ENCODE measurements at regions not wholly inside any gene's neighbourhood (a gene's known extent, or its start where the extent isn't known, plus 50 kb on each side); places are given as distances from the start of the nearest gene placed in this dataset.
"Not testable (repeated sequence)": the region's sequence is repeated elsewhere in the genome, so short reads cannot be mapped to it uniquely, and the experiment has no call there.

DNA sequence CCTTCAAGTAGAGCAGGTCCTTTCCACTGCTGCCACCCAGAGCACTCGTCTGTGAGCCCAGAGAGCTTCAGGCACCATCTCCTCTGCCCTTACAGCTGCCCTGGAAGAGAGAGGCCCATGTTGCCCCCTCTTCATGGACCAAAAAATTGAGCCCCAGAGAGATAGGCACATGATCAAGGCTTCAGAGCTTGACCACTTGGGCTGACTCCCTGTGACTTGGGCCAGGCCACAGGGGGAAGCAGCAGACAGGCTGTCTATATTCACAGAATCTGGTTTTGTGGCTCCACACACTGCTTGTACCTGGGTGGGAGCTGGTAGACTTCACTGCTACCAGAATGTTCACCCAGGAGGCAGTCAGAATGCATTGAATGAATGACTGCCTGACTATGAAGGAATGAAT lies 58.2 kb downstream of the SMIM38 start:
- DNase-seq = no peak
- H3K4me1 Mint-ChIP-seq = peaks cover 9% of the 10 kb centered on the region
- no peak overlapping the region for H3K27ac Mint-ChIP-seq
- H3K27me3 Mint-ChIP-seq = peaks cover 39% of the 10 kb centered on the region
- H3K9me3 ChIP-seq (ENCODE audit: control insufficient read depth, low read length, poor library complexity, severe bottlenecking) = no peaks in the 10 kb centered on the region
- no peak for ATAC-seq
- H3K4me3 Mint-ChIP-seq = no peak overlapping the region
- H3K36me3 Mint-ChIP-seq (ENCODE audit: low read depth) = no peaks in the 10 kb centered on the region

DNA sequence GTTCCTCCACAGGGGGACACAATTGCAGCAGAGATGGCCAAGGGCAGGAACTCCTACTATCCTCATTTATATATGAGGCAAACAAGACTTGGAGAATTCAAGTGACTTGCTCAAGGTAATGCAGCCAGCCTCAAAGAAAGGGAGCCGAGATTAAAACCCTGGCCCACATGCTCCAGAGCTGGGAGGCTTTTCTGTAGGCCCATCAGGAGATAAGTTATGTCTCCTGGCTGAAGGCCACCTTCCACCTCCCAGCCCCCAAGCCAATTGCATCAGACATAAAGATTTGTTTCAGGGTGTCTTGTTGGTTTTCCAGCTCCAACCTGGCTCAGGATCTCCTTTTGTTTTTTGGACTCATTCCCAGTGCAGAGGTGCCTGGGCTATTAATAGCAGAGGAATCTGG lies 59.5 kb downstream of the SMIM38 start:
- ATAC-seq (no peak), DNase-seq (no peak)
- H3K36me3 Mint-ChIP-seq (ENCODE audit: low read depth) = no peaks in the 10 kb centered on the region
- peaks cover 8% of the 10 kb centered on the region for H3K4me1 Mint-ChIP-seq
- H3K27me3 Mint-ChIP-seq = peaks cover 36% of the 10 kb centered on the region
- no peak overlapping the region for H3K27ac Mint-ChIP-seq
- no peaks in the 10 kb centered on the region for H3K9me3 ChIP-seq (ENCODE audit: control insufficient read depth, low read length, poor library complexity, severe bottlenecking)
- no peak overlapping the region for H3K4me3 Mint-ChIP-seq

DNA sequence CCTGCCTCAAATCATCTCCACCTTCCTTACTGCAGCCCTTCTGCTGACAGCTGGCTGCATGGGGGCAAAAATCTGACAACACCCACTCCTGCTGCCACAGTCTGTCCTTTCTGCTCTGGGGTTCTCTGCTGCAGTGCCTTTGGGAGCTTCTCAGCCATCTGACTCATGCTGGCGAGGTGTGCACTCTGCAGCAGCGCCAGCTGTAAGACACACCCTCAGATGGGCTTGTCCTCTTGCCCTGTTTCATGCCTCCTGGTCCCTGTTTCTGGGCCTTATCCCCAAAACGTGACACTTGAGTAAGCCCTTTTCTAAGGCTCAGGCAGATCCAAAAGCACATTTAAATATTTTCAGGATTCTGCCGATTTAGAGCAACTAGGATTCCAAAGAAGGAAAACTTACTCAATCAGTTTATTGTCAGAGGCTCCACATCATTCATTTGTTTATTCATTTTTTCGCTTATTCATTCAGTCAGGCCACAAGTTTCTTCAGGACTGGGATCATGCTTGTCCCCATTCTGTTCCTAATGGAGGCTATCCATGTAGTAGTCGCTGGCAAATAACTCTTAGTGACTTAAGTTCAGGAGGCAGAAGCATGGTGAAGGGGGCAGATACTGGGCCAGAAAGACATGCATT lies 60.2 kb downstream of the SMIM38 start:
- Mint-ChIP-seq H3K4me1 (peaks cover 8% of the 10 kb centered on the region), H3K27ac (no peak overlapping the region), H3K27me3 (peaks cover 32% of the 10 kb centered on the region), H3K4me3 (no peak overlapping the region), H3K36me3 (ENCODE audit: low read depth) (no peaks in the 10 kb centered on the region)
- H3K9me3 ChIP-seq (ENCODE audit: control insufficient read depth, low read length, poor library complexity, severe bottlenecking) = no peaks in the 10 kb centered on the region
- no peak for ATAC-seq
- DNase-seq = no peak

DNA sequence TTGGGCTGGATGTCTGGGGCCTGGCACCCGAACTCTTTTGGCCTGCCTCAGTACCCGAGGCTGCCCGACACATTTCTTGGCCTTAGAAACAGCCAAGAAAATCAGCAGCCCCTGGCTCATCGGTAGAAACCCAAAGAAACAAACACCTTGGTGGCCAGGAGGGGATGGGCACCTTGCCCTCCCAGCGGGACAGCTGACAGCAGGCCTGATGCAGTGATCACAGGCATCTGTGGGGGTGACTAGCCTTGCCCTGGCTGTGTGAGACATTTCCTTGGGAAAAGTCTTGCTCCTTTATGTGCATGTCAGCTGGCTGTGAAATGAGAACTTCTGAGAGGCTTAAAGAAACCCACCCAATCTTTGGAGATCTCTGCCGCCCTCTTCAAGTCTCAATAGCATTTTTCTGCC lies 60.9 kb downstream of the SMIM38 start:
- H3K27ac Mint-ChIP-seq = no peak overlapping the region
- no peak overlapping the region for H3K4me3 Mint-ChIP-seq
- H3K9me3 ChIP-seq (ENCODE audit: control insufficient read depth, low read length, poor library complexity, severe bottlenecking) = no peaks in the 10 kb centered on the region
- H3K4me1 Mint-ChIP-seq = peaks cover 8% of the 10 kb centered on the region
- DNase-seq = no peak
- peaks cover 26% of the 10 kb centered on the region for H3K27me3 Mint-ChIP-seq
- H3K36me3 Mint-ChIP-seq (ENCODE audit: low read depth) = no peaks in the 10 kb centered on the region
- no peak for ATAC-seq

DNA sequence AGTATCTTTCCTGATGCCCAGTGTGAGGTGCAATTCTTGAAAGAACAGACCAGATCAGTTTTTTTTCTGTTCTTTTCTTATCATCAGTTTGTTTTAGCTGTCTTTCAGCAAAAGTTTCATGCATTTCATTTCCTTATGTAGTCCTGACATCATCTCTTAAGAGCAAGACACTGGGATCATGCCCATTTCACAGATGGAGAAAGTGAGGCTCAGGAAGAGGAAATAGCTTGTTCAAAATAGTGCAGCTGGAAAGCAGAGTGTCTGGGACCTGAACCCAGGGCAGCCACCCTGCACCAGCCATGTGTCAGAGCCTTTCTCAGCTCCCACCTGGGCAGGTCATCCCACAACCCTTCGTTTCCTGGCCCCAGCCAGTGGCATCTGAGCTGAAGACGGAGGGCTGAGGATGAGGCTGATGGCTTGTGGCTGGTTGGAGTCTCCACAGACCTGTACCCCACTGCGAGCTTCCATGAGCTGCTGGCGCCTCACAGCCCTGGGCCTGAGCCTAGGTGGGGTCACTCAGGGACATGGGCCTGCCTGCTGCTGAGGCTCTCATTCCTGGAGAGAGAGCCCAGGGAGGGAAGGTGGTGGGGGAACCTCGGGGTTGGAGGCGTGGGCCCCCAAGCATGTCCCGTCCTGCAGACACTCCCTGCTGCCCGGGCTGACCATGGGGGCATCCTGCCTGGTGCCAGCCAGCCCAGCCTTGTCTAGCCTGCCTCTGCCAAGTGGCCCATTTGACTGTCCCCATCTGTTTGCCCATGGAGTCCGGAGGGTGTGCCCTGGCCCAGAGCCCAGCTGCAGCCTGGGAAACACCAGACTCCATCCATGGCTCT lies 61.8 kb downstream of the SMIM38 start:
- Mint-ChIP-seq H3K4me3 (no peak overlapping the region), H3K27me3 (peaks cover 19% of the 10 kb centered on the region), H3K4me1 (peaks cover 7% of the 10 kb centered on the region), H3K27ac (no peak overlapping the region), H3K36me3 (ENCODE audit: low read depth) (no peaks in the 10 kb centered on the region)
- DNase-seq (no peak), ATAC-seq (no peak)
- no peaks in the 10 kb centered on the region for H3K9me3 ChIP-seq (ENCODE audit: control insufficient read depth, low read length, poor library complexity, severe bottlenecking)

DNA sequence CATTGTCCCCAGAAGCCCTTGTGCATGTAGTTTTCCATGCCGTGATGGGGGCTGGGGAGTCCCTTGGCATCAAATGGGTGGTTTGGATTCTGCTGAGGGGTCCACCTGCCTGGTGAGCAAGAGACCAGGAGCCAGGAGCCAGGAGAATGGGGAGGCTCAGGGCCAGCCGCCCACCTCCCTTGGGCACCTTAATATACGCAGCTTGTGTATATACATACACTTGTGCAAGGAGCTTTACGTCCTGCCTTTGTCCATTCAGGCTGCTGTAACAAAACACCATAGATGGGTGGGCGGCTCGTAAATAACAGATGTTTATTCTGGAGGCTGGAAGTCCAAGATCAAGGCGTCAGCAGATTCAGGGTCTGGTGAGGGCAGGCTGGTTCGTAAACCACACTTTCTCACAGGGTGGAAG lies 62.5 kb downstream of the SMIM38 start:
- Mint-ChIP-seq H3K4me3 (no peak overlapping the region), H3K4me1 (peaks cover 2% of the 10 kb centered on the region), H3K27me3 (peaks cover 17% of the 10 kb centered on the region), H3K36me3 (ENCODE audit: low read depth) (no peaks in the 10 kb centered on the region), H3K27ac (no peak overlapping the region)
- DNase-seq (no peak), ATAC-seq (no peak)
- no peaks in the 10 kb centered on the region for H3K9me3 ChIP-seq (ENCODE audit: control insufficient read depth, low read length, poor library complexity, severe bottlenecking)

DNA sequence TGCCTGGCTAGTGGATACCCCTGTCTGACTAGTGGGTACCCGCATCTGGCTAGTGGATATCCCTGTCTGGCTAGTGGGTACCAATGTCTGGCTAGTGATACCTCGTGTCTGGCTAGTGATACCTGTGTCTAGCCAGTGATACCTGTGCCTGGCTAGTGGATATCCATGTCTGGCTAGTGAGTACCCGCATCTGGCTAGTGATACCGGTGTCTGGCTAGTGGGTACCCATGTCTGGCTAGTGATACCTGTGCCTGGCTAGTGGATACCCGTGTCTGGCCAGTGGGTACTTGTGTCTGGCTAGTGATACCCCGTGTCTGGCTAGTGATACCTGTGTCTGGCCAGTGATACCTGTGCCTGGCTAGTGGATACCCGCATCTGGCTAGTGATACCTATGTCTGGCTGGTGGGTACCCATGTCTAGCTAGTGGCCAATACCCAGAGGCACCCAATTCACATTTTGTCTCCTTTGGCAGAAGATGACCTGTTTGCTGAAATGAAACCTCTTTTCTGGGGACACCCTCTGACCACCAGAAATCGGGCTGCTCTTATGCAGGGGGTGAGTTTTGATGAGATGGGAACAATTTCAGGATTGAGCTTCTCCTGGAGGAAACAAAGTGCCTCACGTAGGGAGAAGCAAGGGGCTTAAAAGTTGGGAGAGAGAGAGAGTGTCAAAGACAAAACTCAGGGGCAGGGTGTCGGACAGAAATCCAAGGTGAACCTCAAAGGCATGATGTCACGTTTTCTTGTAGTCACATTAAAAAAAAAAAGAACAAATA lies 63.4 kb downstream of the SMIM38 start:
- Mint-ChIP-seq H3K27ac (no peak overlapping the region), H3K36me3 (ENCODE audit: low read depth) (no peaks in the 10 kb centered on the region)
- no peak for ATAC-seq

DNA sequence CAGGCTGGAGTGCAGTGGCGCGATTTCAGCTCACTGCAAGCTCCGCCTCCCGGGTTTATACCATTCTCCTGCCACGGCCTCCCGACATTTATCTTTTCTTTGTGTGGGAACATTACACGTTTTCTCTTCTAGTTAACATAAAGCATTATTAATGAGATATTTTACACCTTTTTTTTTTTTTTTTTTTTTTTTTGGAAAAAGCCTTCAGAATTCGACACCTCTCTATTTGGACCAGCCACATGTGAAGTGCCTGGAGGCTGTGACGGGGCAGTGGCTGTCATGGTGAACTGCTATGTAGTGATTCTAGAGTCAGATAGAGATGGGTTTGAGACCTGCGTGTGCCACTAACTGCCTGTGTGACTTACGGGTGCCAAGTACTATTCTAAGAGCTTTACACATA lies 64.3 kb downstream of the SMIM38 start:
- Mint-ChIP-seq H3K27ac (no peak overlapping the region), H3K27me3 (peaks cover 18% of the 10 kb centered on the region), H3K36me3 (ENCODE audit: low read depth) (no peaks in the 10 kb centered on the region), H3K4me3 (no peak overlapping the region), H3K4me1 (peaks cover under 1% of the 10 kb centered on the region)
- ATAC-seq (no peak), DNase-seq (no peak)
- no peaks in the 10 kb centered on the region for H3K9me3 ChIP-seq (ENCODE audit: control insufficient read depth, low read length, poor library complexity, severe bottlenecking)

More for the DNA sequence above, 63.4 kb downstream of the SMIM38 start:
- DNase-seq = no peak
- H3K27me3 Mint-ChIP-seq = peaks cover 15% of the 10 kb centered on the region
- no peaks in the 10 kb centered on the region for H3K4me1 Mint-ChIP-seq
- H3K4me3 Mint-ChIP-seq = no peak overlapping the region
- no peaks in the 10 kb centered on the region for H3K9me3 ChIP-seq (ENCODE audit: control insufficient read depth, low read length, poor library complexity, severe bottlenecking)

DNA sequence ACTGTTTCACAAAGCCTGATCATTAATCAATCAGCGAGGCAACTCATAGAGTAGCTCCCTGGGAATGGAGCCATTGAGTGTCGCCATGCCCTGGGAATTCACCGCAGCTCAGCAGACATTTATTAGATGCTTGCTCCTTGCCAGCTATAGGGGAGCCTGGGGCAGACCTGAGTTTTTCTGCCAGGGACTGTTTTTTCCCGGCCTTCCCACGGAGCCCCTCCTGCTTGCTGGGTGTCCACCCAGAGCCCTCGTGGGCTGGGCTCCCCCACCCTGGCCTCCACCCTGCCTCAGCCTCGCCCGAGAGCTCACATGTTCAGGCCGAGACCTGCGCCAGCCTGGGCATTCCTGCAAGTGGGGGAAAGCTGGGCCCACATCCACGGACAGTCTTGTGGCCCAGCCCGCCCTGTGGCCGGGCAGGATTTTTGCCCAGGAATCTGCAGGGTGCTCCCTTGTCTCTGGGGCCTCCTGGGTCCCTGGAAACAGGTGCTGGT lies 64.9 kb downstream of the SMIM38 start:
- H3K9me3 ChIP-seq (ENCODE audit: control insufficient read depth, low read length, poor library complexity, severe bottlenecking) = no peaks in the 10 kb centered on the region
- Mint-ChIP-seq H3K4me3 (no peak overlapping the region), H3K36me3 (ENCODE audit: low read depth) (no peaks in the 10 kb centered on the region), H3K27me3 (peaks cover 23% of the 10 kb centered on the region), H3K4me1 (peaks cover 2% of the 10 kb centered on the region), H3K27ac (no peak overlapping the region)
- DNase-seq (no peak), ATAC-seq (no peak)

DNA sequence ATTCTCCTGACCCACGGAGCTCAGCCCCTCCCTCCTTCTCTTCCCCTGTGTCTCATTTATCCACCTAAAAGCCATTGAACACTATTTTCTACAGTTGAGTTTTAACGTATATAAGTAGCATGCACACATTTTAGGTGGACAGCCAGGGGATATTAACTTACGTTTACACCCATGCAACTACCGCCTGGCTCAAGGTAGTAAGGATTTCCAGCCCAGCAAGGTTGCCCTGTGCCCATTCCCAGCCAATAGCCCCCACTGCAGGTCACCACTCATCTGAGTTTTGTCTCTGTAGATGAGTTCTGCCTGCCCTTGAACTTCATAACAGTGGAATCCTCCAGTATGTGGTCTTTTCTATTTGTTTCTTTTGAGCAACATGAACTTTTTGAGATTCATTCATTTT lies 65.4 kb downstream of the SMIM38 start:
- peaks cover 2% of the 10 kb centered on the region for H3K4me1 Mint-ChIP-seq
- DNase-seq = no peak

DNA sequence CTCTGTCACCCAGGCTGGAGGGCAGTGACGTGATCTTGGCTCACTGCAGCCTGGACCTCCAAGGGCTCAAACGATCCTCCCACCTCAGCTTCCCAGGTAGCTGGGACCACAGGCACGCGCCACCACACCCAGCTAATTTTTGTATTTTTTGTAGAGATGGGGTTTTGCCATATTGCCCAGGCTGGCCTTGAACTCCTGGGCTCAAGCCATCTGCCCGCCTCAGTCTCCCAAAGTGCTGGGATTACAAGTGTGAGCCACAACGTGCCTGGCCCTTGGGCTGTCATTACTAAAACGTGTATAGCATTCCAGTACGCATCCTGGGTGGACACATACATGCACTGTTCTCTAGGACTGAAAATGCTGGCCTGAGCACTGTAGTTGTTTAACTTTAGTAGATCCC lies 65.9 kb downstream of the SMIM38 start:
- H3K36me3 Mint-ChIP-seq (ENCODE audit: low read depth); H3K4me1 Mint-ChIP-seq; ATAC-seq; H3K9me3 ChIP-seq (ENCODE audit: control insufficient read depth, low read length, poor library complexity, severe bottlenecking); H3K27ac Mint-ChIP-seq; H3K4me3 Mint-ChIP-seq; DNase-seq: not testable (repeated sequence)
- peaks cover 23% of the 10 kb centered on the region for H3K27me3 Mint-ChIP-seq

More for the DNA sequence above, 65.4 kb downstream of the SMIM38 start:
- no peaks in the 10 kb centered on the region for H3K9me3 ChIP-seq (ENCODE audit: control insufficient read depth, low read length, poor library complexity, severe bottlenecking)
- Mint-ChIP-seq H3K4me3 (no peak overlapping the region), H3K27me3 (peaks cover 23% of the 10 kb centered on the region), H3K27ac (no peak overlapping the region), H3K36me3 (ENCODE audit: low read depth) (peaks cover under 1% of the 10 kb centered on the region)
- ATAC-seq = no peak

DNA sequence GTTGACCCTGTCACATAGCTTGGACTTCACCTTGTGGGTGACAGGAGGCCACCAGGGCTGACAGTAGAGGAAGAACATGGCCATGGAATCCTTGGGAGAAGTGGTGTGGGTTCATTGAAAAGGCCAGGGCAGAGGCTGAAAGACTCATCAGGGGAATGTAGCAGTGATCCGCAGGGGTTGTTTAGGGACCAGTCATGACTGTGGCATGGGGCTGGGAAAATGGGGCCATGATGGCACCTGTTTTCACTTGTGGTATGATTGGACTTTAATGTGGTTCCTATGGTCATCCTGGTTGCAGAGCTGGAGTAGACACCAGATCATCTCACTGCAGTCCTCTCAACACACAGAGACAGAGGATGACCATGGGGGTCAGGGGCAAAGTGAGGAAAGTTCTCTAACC lies 66.7 kb upstream of the MYEOV start:
- no peak for ATAC-seq
- peaks cover 27% of the 10 kb centered on the region for H3K27me3 Mint-ChIP-seq
- H3K4me3 Mint-ChIP-seq = no peak overlapping the region
- H3K9me3 ChIP-seq (ENCODE audit: control insufficient read depth, low read length, poor library complexity, severe bottlenecking) = no peaks in the 10 kb centered on the region
- DNase-seq = no peak
- no peak overlapping the region for H3K27ac Mint-ChIP-seq
- H3K4me1 Mint-ChIP-seq = peaks cover 2% of the 10 kb centered on the region
- H3K36me3 Mint-ChIP-seq (ENCODE audit: low read depth) = peaks cover 3% of the 10 kb centered on the region

DNA sequence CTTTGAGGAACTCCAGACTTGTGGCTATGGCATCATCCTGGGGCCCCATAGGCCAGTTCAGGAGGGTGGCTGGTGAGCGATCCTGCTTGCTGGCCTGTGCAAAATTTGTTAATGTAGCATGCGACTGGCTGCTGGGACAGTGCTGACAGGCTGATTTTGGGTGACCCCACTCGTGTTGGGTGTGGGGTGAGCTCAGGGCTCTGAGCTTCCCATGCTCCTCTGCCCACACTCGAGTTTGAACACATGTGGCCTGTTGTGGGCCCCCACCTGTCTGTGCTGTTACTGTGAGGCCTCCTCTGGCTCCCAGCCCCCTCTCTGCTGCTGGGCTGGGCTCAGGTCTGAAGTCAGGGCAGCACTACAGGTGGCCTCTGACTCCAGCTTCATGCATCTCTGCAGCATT lies 64.4 kb upstream of the MYEOV start:
- no peak overlapping the region for H3K4me3 Mint-ChIP-seq

More for the DNA sequence above, 64.4 kb upstream of the MYEOV start:
- Mint-ChIP-seq H3K36me3 (ENCODE audit: low read depth) (peaks cover 3% of the 10 kb centered on the region), H3K4me1 (peaks cover 2% of the 10 kb centered on the region), H3K27ac (no peak overlapping the region), H3K27me3 (peaks cover 37% of the 10 kb centered on the region)
- H3K9me3 ChIP-seq (ENCODE audit: control insufficient read depth, low read length, poor library complexity, severe bottlenecking) = no peaks in the 10 kb centered on the region
- DNase-seq (no peak), ATAC-seq (no peak)
